H1 (cell line): ENCODE measurements at regions not wholly inside any gene's neighbourhood (a gene's known extent, or its start where the extent isn't known, plus 50 kb on each side); places are given as distances from the start of the nearest gene placed in this dataset.

Experiments used
- CBX8 ChIP-seq: fragments of 300-800, 300-1000 bp; sonication (generic); IDR thresholded peaks from 2 replicates; pipeline ENCODE4 v1.7.1; 2016; ENCODE audit warnings: low read depth, low read length, borderline replicate concordance
- CHD1 ChIP-seq: IDR thresholded peaks from 2 replicates; pipeline ENCODE4 v1.6.1; 2012; ENCODE audit warnings: low read depth, low read length, improper control_type of control experiment
- CTCF ChIP-seq, 3 experiments: IDR thresholded peaks; 1 replicate in 2 of 3; 2 replicates in 1 of 3; pipeline versions ENCODE4 v1.5.1 to v1.6.1; 2011; ENCODE audit warnings: low read length in 3 of 3, mild to moderate bottlenecking in 3 of 3, inconsistent platforms in 2 of 3, low read depth in 1 of 3, moderate library complexity in 1 of 3; ENCODE audit not compliant: insufficient read depth in 1 of 3; ENCODE audit errors: control extremely low read depth in 1 of 3
- EZH2 ChIP-seq: fragments of 200-600 bp; sonication (generic); IDR thresholded peaks from 2 replicates; pipeline ENCODE4 v1.7.1; 2012; ENCODE audit warnings: low read depth, mild to moderate bottlenecking, moderate library complexity, low read length, inconsistent platforms; ENCODE audit not compliant: severe bottlenecking
- FOSL1 ChIP-seq: IDR thresholded peaks from 2 replicates; pipeline ENCODE4 v1.6.1; 2011; ENCODE audit warnings: mild to moderate bottlenecking, low read depth, low read length, moderate library complexity; ENCODE audit not compliant: insufficient read depth
- POLR2A ChIP-seq, 2 experiments: IDR thresholded peaks; 1 replicate in 1 of 2; 2 replicates in 1 of 2; pipeline ENCODE4 v1.6.1; 2011; ENCODE audit warnings: low read depth in 2 of 2, low read length in 2 of 2, mild to moderate bottlenecking in 2 of 2; ENCODE audit errors: control extremely low read depth in 1 of 2
- POLR2AphosphoS5 ChIP-seq: IDR thresholded peaks from 2 replicates; pipeline ENCODE4 v1.6.1; 2011; ENCODE audit warnings: low read depth, low read length
- RAD21 ChIP-seq, 2 experiments: IDR thresholded peaks in 1 of 2; conservative IDR thresholded peaks in 1 of 2; 2 replicates each; pipeline ENCODE4 v1.6.1; 2011; ENCODE audit warnings: low read depth in 2 of 2, low read length in 2 of 2, improper control_type of control experiment in 1 of 2, inconsistent platforms in 1 of 2, mild to moderate bottlenecking in 1 of 2, moderate library complexity in 1 of 2
- SRF ChIP-seq: IDR thresholded peaks from 2 replicates; pipeline ENCODE4 v1.6.1; 2011; ENCODE audit warnings: mild to moderate bottlenecking, low read depth, low read length, moderate library complexity
- TAF1 ChIP-seq: IDR thresholded peaks from 2 replicates; pipeline ENCODE4 v1.6.1; 2011; ENCODE audit warnings: mild to moderate bottlenecking, low read depth, low read length

GRCh38 chr20:53750827-53751619, 157.4 kb upstream of the ZNF217 start:
- TF ChIP-seq POLR2A (IDR thresholded peaks at IDR 0.05; ENCODE audit: control extremely low read depth in 1 of 2, low read depth in 2 of 2, low read length in 2 of 2) (no peak), EZH2 (no peak), TAF1 (no peak), RAD21 (IDR thresholded peaks at IDR 0.05 in 1 of 2, conservative IDR thresholded peaks at IDR 0.05 in 1 of 2; ENCODE audit: low read depth in 2 of 2, low read length in 2 of 2) (no peak), CTCF (IDR thresholded peaks at IDR 0.05; ENCODE audit: control extremely low read depth in 1 of 3, insufficient read depth in 1 of 3, low read depth in 1 of 3, low read length in 3 of 3) (no peak), CHD1 (no peak), POLR2AphosphoS5 (no peak), FOSL1 (no peak), CBX8 (no peak), SRF (no peak)
